ENCODE measurements at regions not wholly inside any gene's neighbourhood (a gene's known extent, or its start where the extent isn't known, plus 50 kb on each side); places are given as distances from the start of the nearest gene placed in this dataset.

DNA sequence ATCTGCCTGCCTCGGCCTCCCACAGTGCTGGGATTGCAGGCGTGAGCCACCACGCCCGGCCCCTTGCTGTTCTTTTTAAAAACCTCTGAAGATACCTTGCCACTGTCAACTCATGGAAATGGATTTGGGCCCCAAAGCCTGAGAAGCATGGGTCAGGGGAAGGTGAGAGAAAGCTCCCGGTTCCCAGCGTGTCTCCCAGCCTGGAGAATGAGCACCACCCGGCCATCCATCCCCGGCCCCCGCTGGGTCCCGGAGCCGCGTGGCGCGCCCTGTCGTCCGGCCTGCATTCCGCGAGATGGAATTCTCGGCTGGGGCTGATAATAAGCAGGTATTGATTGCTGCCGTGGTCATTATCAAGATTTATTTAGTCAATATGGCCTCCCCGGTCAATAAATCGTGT is 126.5 kb upstream of the MYL2 start:
- no peak for DNase-seq (ENCODE audit: low spot score)
- TF ChIP-seq, protein P1, sequence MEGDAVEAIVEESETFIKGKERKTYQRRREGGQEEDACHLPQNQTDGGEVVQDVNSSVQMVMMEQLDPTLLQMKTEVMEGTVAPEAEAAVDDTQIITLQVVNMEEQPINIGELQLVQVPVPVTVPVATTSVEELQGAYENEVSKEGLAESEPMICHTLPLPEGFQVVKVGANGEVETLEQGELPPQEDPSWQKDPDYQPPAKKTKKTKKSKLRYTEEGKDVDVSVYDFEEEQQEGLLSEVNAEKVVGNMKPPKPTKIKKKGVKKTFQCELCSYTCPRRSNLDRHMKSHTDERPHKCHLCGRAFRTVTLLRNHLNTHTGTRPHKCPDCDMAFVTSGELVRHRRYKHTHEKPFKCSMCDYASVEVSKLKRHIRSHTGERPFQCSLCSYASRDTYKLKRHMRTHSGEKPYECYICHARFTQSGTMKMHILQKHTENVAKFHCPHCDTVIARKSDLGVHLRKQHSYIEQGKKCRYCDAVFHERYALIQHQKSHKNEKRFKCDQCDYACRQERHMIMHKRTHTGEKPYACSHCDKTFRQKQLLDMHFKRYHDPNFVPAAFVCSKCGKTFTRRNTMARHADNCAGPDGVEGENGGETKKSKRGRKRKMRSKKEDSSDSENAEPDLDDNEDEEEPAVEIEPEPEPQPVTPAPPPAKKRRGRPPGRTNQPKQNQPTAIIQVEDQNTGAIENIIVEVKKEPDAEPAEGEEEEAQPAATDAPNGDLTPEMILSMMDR (IDR thresholded peaks at IDR 0.05) = no peak
- ATAC-seq (ENCODE audit: low FRiP score) = no peak

DNA sequence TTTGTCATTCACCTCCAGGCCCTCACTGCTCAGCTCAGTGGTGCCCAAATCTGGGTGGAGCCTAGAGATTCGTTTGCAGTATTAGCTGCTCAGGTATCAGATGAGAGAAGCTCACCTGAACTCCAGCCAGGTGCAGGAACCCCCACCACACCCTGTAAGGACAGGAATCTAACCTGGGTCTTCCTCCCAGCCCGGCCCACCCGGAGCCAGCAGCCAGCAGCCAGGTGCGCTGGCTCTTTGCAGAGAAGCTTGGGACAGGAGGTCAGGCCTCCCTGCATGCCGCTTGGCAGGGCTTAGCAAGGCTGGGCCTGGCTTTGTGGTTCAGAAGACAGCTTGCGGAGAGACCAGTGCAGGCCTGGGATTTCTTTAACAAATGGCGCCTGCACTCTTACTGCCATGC is 125.6 kb upstream of the MYL2 start:
- DNase-seq (ENCODE audit: low spot score) (no peak), ATAC-seq (ENCODE audit: low FRiP score) (no peak)

DNA sequence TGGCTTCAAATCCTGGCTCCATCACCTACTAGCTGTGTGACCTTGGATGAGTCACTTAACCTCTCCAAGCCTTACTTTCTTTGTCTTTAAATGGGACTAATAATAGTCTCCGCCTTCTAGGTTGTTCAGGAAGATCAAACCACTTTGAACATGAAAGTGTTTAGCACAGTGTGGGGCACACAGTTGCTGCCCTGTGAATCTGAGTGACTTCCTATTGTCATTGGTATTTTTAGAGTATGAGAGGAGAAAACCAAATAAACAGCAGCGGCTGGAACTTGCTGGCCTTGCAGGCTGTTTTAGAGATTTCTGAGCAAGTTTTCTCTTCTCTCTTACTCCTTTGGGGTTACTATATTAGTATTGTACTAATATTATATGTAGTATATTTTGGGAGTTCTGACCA is 120.7 kb upstream of the MYL2 start:
- DNase-seq (ENCODE audit: low spot score) (no peak), ATAC-seq (ENCODE audit: low FRiP score) (no peak)
- TF ChIP-seq, protein P1 (IDR thresholded peaks at IDR 0.05) = no peak

More for the DNA sequence above, 125.6 kb upstream of the MYL2 start:
- TF ChIP-seq, protein P1 (IDR thresholded peaks at IDR 0.05) = no peak

DNA sequence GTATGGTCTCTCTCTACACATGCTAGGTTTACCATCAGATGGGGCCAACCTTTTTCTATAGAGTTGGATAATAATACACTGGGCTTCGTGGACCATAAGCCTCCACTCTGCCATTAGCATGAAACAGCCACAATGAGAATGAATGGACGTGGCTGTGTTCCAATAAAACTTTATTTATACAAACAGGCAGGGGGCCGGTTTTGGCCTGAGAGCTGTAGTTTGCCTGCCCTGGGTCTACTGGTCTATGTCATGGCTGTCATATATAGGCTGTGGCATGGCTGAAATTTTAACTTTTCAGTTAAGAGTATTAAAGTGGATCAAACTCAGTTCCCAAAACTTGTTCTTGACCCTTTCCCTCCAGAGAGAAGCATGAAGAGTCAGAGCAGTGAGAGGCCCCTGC is 120.3 kb upstream of the MYL2 start:
- ATAC-seq (ENCODE audit: low FRiP score) (no peak), DNase-seq (ENCODE audit: low spot score) (no peak)
- TF ChIP-seq, protein P1 (IDR thresholded peaks at IDR 0.05) = no peak

DNA sequence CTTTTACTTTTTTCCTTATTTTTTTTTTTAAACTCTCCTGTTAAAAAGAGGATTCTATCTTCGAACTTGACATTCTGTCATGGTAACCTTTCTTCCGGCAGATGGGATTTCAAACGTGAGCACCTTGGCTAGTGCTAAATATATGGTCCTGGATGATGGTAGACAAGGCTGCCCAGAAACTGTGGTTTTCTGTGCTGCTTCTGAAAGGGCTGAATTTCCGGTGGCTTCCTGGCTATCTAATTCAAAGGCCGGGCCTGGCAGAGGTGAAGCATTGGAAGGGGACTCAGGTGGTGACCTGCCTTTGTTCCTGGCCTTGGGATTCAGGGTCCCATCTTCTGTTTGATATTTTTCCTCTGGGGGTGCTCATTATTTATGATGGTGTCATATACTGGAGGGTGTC is 118.6 kb upstream of the MYL2 start:
- TF ChIP-seq, protein P1 (IDR thresholded peaks at IDR 0.05) = no peak
- DNase-seq (ENCODE audit: low spot score) = no peak
- no peak for ATAC-seq (ENCODE audit: low FRiP score)

DNA sequence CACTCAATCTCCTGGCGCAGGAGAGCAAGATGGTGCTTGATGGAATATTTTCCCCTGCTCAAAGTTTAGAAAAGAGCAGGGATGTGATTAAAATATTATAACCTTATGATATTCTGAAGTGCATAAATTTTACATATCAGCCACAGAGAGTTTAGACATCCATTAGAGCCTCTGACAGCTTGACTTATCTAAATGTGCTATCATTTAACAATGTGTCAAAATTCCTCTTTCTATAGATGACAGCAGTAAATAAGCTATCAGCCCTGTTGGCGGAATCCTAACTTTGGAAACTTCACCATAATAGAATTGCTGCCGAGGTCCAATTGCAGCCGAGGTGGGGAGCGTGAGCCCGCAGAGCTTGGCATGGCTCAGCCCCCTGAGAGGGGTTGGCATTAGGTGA is 117.7 kb upstream of the MYL2 start:
- ATAC-seq (ENCODE audit: low FRiP score) (no peak), DNase-seq (ENCODE audit: low spot score) (no peak)
- TF ChIP-seq, protein P1 (IDR thresholded peaks at IDR 0.05) = no peak

DNA sequence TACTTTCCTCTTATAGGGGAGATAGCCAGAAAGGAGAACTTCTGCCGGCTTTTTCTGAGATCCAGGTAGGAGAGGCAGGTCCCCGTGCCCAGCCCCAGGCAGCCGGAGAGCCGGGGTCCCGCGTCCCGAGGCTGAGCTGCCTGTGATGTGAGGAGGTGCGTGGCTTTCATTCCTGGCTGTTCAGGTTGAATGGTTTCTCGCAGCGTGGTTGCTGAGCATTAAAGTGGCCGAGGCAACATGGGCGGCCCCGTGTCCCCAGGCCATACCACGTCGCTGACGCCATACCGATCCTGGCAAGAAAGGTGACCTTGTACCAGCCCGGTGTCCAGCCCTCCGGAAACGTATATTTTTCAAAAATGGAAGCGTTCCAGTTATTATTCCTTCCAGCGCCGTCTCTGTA is 116.7 kb upstream of the MYL2 start:
- DNase-seq (ENCODE audit: low spot score) (no peak), ATAC-seq (ENCODE audit: low FRiP score) (no peak)
- TF ChIP-seq, protein P1 (IDR thresholded peaks at IDR 0.05) = no peak

Measured in omental fat pad (tissue), 3 donors.